ENCODE measurements at regions not wholly inside any gene's neighbourhood (a gene's known extent, or its start where the extent isn't known, plus 50 kb on each side); places are given as distances from the start of the nearest gene placed in this dataset.

GRCh38 chr11:79616392-79616851 lies 175.6 kb upstream of the TENM4 start:
- no peak for TF ChIP-seq CBFB (IDR thresholded peaks at IDR 0.05; ENCODE audit: low read depth)
- TF ChIP-seq ASH2L (IDR thresholded peaks at IDR 0.05; ENCODE audit: borderline replicate concordance, low read depth) = no peak
